HG03469 (cell line): ENCODE measurements at regions not wholly inside any gene's neighbourhood (a gene's known extent, or its start where the extent isn't known, plus 50 kb on each side); places are given as distances from the start of the nearest gene placed in this dataset.
A peak's percentile ranks its signal among the peaks of the same experiment; 100 is the strongest.
"Not testable (repeated sequence)": the region's sequence is repeated elsewhere in the genome, so short reads cannot be mapped to it uniquely, and the experiment has no call there.

Source experiments
- ATAC-seq: cut with Tn5 transposase; IDR thresholded peaks from one replicate; pipeline ENCODE4 v1.9.1; 2021; ENCODE audit warnings: mild to moderate bottlenecking, moderate library complexity, moderate number of reproducible peaks; ENCODE audit not compliant: unreplicated experiment

GRCh38 chr4:119437515-119437914 is 115.6 kb upstream of the FABP2 start:
- ATAC-seq = not testable (repeated sequence)

GRCh38 chr4:119408561-119409224 is 86.8 kb upstream of the FABP2 start:
- not testable (repeated sequence) for ATAC-seq

- ATAC-seq = not testable (repeated sequence)
Observed at GRCh38 chr4:119406721-119407460, 85.0 kb upstream of the FABP2 start.

- not testable (repeated sequence) for ATAC-seq
Observed at GRCh38 chr4:119406041-119406440, 84.1 kb upstream of the FABP2 start.

- peak; percentile 67 for ATAC-seq
Observed at GRCh38 chr4:119402322-119403308, 80.7 kb upstream of the FABP2 start.

- ATAC-seq = not testable (repeated sequence)
Observed at GRCh38 chr4:119395701-119396100, 73.8 kb upstream of the FABP2 start.

GRCh38 chr4:119394826-119395225 is 72.9 kb upstream of the FABP2 start:
- no peak for ATAC-seq

- ATAC-seq = not testable (repeated sequence)
Observed at GRCh38 chr4:119388791-119389190, 66.9 kb upstream of the FABP2 start.

GRCh38 chr4:119374616-119375015 is 52.7 kb upstream of the FABP2 start:
- not testable (repeated sequence) for ATAC-seq

GRCh38 chr4:119372316-119373062 is 50.6 kb upstream of the FABP2 start:
- not testable (repeated sequence) for ATAC-seq
